HCT116 (cell line): ENCODE measurements at regions not wholly inside any gene's neighbourhood (a gene's known extent, or its start where the extent isn't known, plus 50 kb on each side); places are given as distances from the start of the nearest gene placed in this dataset.

Experiments
- CBX3 ChIP-seq: IDR thresholded peaks from 2 replicates; pipeline ENCODE4 v1.6.1; 2012; ENCODE audit warnings: low read depth
- CTCF ChIP-seq, 3 experiments: fragments of 200-600 bp in 1 of 3; sonication (generic) in 1 of 3; IDR thresholded peaks in 2 of 3; conservative IDR thresholded peaks in 1 of 3; 2 replicates each; pipeline ENCODE4 v1.5.1; 2012 to 2017; ENCODE audit warnings: low read depth in 2 of 3, low read length in 2 of 3, antibody characterized with exemption in 1 of 3, borderline replicate concordance in 1 of 3, control low read depth in 1 of 3, mild to moderate bottlenecking in 1 of 3, mixed read lengths in 1 of 3, mixed run types in 1 of 3, moderate library complexity in 1 of 3; ENCODE audit not compliant: insufficient read depth in 1 of 3
- EGR1 ChIP-seq: IDR thresholded peaks from 2 replicates; pipeline ENCODE4 v1.6.1; 2012; ENCODE audit warnings: low read depth
- EZH2 ChIP-seq: fragments of 200-600 bp; sonication (generic); IDR thresholded peaks from 2 replicates; pipeline ENCODE4 v1.6.1; 2017; ENCODE audit warnings: antibody characterized with exemption, mixed run types
- EZH2phosphoT487 ChIP-seq: fragments of 200-600 bp; IDR thresholded peaks from 2 replicates; pipeline ENCODE4 v1.6.1; 2018; ENCODE audit warnings: antibody characterized with exemption, borderline replicate concordance
- FOSL1 ChIP-seq: IDR thresholded peaks from 2 replicates; pipeline ENCODE4 v1.6.1; 2012; ENCODE audit warnings: low read depth
- POLR2A ChIP-seq: IDR thresholded peaks from 2 replicates; pipeline ENCODE4 v1.7.0; 2011; ENCODE audit warnings: borderline replicate concordance; ENCODE audit not compliant: insufficient read depth, insufficient read length; ENCODE audit errors: extremely low read depth
- POLR2AphosphoS5 ChIP-seq: IDR thresholded peaks from 2 replicates; pipeline ENCODE4 v1.6.1; 2011; ENCODE audit warnings: mild to moderate bottlenecking, low read depth, low read length, moderate library complexity
- RAD21 ChIP-seq: IDR thresholded peaks from 2 replicates; pipeline ENCODE4 v1.6.1; 2012; ENCODE audit warnings: low read depth, mild to moderate bottlenecking
- SP1 ChIP-seq: IDR thresholded peaks from 2 replicates; pipeline ENCODE4 v1.6.1; 2012; ENCODE audit warnings: low read depth
- TCF7L2 ChIP-seq: IDR thresholded peaks from 2 replicates; pipeline ENCODE4 v1.7.0; 2011; ENCODE audit warnings: borderline replicate concordance, inconsistent platforms; ENCODE audit not compliant: insufficient read depth, insufficient read length; ENCODE audit errors: extremely low read depth
- YY1 ChIP-seq: IDR thresholded peaks from 2 replicates; pipeline ENCODE4 v1.6.1; 2011; ENCODE audit warnings: low read length, low read depth, moderate library complexity, mild to moderate bottlenecking; ENCODE audit not compliant: insufficient replicate concordance; ENCODE audit errors: extremely low read depth
- ZNF274 ChIP-seq: fragments of 200-500 bp; sonication (Bioruptor generic); IDR thresholded peaks from 2 replicates; pipeline ENCODE4 v1.6.1; 2014; ENCODE audit warnings: mild to moderate bottlenecking, low read depth, low read length, inconsistent platforms

GRCh38 chr21:16199539-16199938 lies 469.8 kb downstream of the USP25 start:
- no peak for TF ChIP-seq ZNF274
- no peak for TF ChIP-seq CTCF (IDR thresholded peaks at IDR 0.05 in 2 of 3, conservative IDR thresholded peaks at IDR 0.05 in 1 of 3; ENCODE audit: borderline replicate concordance in 1 of 3, insufficient read depth in 1 of 3, low read depth in 2 of 3, low read length in 2 of 3)
- TF ChIP-seq EZH2, result no peak
- no peak for TF ChIP-seq EGR1
- no peak for TF ChIP-seq YY1
- no peak for TF ChIP-seq POLR2AphosphoS5
- TF ChIP-seq POLR2A, result no peak
- TF ChIP-seq FOSL1, result no peak
- TF ChIP-seq RAD21, result no peak
- no peak for TF ChIP-seq CBX3
- no peak for TF ChIP-seq SP1
- no peak for TF ChIP-seq TCF7L2
- no peak for TF ChIP-seq EZH2phosphoT487
